ENCODE measurements at regions not wholly inside any gene's neighbourhood (a gene's known extent, or its start where the extent isn't known, plus 50 kb on each side); places are given as distances from the start of the nearest gene placed in this dataset.

- no peak for FAIRE-seq
- DNase-seq (ENCODE audit: low read depth): no peak
- no peak for TF ChIP-seq CTCF (IDR thresholded peaks at IDR 0.05; ENCODE audit: insufficient read depth, low read length, severe bottlenecking)
- no peaks in the 10 kb centered on the region for H3K36me3 ChIP-seq (ENCODE audit: control insufficient read depth, insufficient read depth, low read length)
- H3K27me3 ChIP-seq (ENCODE audit: control insufficient read depth, insufficient read depth, low read length): peaks cover 16% of the 10 kb centered on the region
- H3K4me3 ChIP-seq (ENCODE audit: low read depth, low read length): no peak overlapping the region
These were observed 130.4 kb upstream of the IQSEC1 start for GRCh38 chr3:13203398-13204176.

GRCh38 chr3:13202744-13203397 lies 129.6 kb upstream of the IQSEC1 start:
- DNase-seq (ENCODE audit: low read depth) (no peak), FAIRE-seq (no peak)
- no peak for TF ChIP-seq CTCF (IDR thresholded peaks at IDR 0.05; ENCODE audit: insufficient read depth, low read length, severe bottlenecking)
- H3K4me3 ChIP-seq (ENCODE audit: low read depth, low read length): no peak overlapping the region
- peaks cover 16% of the 10 kb centered on the region for H3K27me3 ChIP-seq (ENCODE audit: control insufficient read depth, insufficient read depth, low read length)
- H3K36me3 ChIP-seq (ENCODE audit: control insufficient read depth, insufficient read depth, low read length): no peaks in the 10 kb centered on the region

GRCh38 chr3:13201851-13202250 lies 128.6 kb upstream of the IQSEC1 start:
- no peaks in the 10 kb centered on the region for H3K36me3 ChIP-seq (ENCODE audit: control insufficient read depth, insufficient read depth, low read length)
- peaks cover 16% of the 10 kb centered on the region for H3K27me3 ChIP-seq (ENCODE audit: control insufficient read depth, insufficient read depth, low read length)
- DNase-seq (ENCODE audit: low read depth) (no peak), FAIRE-seq (no peak)
- no peak for TF ChIP-seq CTCF (IDR thresholded peaks at IDR 0.05; ENCODE audit: insufficient read depth, low read length, severe bottlenecking)
- no peak overlapping the region for H3K4me3 ChIP-seq (ENCODE audit: low read depth, low read length)

- peaks cover 18% of the 10 kb centered on the region for H3K27me3 ChIP-seq (ENCODE audit: control insufficient read depth, insufficient read depth, low read length)
- FAIRE-seq (no peak), DNase-seq (ENCODE audit: low read depth) (no peak)
- H3K36me3 ChIP-seq (ENCODE audit: control insufficient read depth, insufficient read depth, low read length): no peaks in the 10 kb centered on the region
- no peak for TF ChIP-seq CTCF (IDR thresholded peaks at IDR 0.05; ENCODE audit: insufficient read depth, low read length, severe bottlenecking)
- no peak overlapping the region for H3K4me3 ChIP-seq (ENCODE audit: low read depth, low read length)
These were observed 127.7 kb upstream of the IQSEC1 start for GRCh38 chr3:13200946-13201345.

GRCh38 chr3:13200465-13200864 lies 127.2 kb upstream of the IQSEC1 start:
- no peaks in the 10 kb centered on the region for H3K36me3 ChIP-seq (ENCODE audit: control insufficient read depth, insufficient read depth, low read length)
- no peak overlapping the region for H3K4me3 ChIP-seq (ENCODE audit: low read depth, low read length)
- H3K27me3 ChIP-seq (ENCODE audit: control insufficient read depth, insufficient read depth, low read length): peaks cover 18% of the 10 kb centered on the region
- no peak for DNase-seq (ENCODE audit: low read depth)
- no peak for FAIRE-seq
- no peak for TF ChIP-seq CTCF (IDR thresholded peaks at IDR 0.05; ENCODE audit: insufficient read depth, low read length, severe bottlenecking)
